GM13976 (cell line): ENCODE measurements at regions not wholly inside any gene's neighbourhood (a gene's known extent, or its start where the extent isn't known, plus 50 kb on each side); places are given as distances from the start of the nearest gene placed in this dataset.

ENCODE experiments used
- DNase-seq: peaks from one replicate; pipeline ENCODE4 v3.0.0; 2012; ENCODE audit warnings: low spot score
- CTCF ChIP-seq: IDR thresholded peaks from 2 replicates; pipeline ENCODE4 v1.5.1; 2012; ENCODE audit warnings: borderline replicate concordance, mild to moderate bottlenecking; ENCODE audit not compliant: insufficient read depth; ENCODE audit errors: extremely low read depth, missing control alignments, control extremely low read depth
- in situ Hi-C: fragments of 300-500 bp; cut with MboI; formaldehyde crosslinking; loops from one replicate; pipeline ENCODE4 v1.12.0; 2022; ENCODE audit warnings: low sequenced_read_pairs, mixed read lengths, inconsistent platforms; ENCODE audit not compliant: unreplicated experiment

GRCh38 chr10:83375274-83375673 lies 764.0 kb upstream of the GHITM start:
- DNase-seq, result no peak
- in situ Hi-C loops, result no loop called here
- no peak for TF ChIP-seq CTCF

- in situ Hi-C loops, result no loop called here
- DNase-seq, result no peak
- TF ChIP-seq CTCF, result no peak
Observed at GRCh38 chr10:83397806-83398205, 741.5 kb upstream of the GHITM start.

- in situ Hi-C loops, result no loop called here
- no peak for TF ChIP-seq CTCF
- no peak for DNase-seq
Observed at GRCh38 chr10:83410570-83410969, 728.7 kb upstream of the GHITM start.

- DNase-seq, result no peak
- in situ Hi-C loops, result no loop called here
- TF ChIP-seq CTCF, result no peak
Observed at GRCh38 chr10:83425306-83425705, 714.0 kb upstream of the GHITM start.

- no peak for TF ChIP-seq CTCF
- in situ Hi-C loops, result no loop called here
- DNase-seq, result no peak
Observed at GRCh38 chr10:83427101-83427500, 712.2 kb upstream of the GHITM start.

GRCh38 chr10:83432261-83433045 lies 706.9 kb upstream of the GHITM start:
- TF ChIP-seq CTCF, result no peak
- no peak for DNase-seq
- in situ Hi-C loops, result no loop called here

- DNase-seq, result no peak
- in situ Hi-C loops, result no loop called here
- TF ChIP-seq CTCF, result no peak
Observed at GRCh38 chr10:83433705-83434104, 705.6 kb upstream of the GHITM start.
